ENCODE measurements at regions not wholly inside any gene's neighbourhood (a gene's known extent, or its start where the extent isn't known, plus 50 kb on each side); places are given as distances from the start of the nearest gene placed in this dataset.

DNA sequence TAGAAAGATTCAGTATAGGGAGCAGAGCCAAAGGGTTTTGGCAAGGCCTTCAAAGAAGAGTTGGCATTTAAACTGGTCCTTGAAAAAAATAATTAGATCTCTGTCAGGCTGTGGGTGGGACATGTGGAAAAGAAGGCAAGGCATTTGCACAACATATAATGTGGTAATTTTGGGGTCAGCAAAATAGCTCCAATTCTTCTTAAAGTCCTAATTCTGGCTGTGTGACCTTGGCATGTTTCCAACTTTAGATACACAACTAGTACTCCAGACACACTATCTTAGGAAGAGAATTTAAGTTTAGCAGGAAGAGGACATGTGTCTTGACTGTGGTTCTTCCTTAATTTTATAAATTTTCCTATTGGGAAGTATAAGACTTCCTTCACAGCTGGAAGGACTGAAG is 206.3 kb downstream of the PCDH17 start (continued):
- TF ChIP-seq, protein P1, sequence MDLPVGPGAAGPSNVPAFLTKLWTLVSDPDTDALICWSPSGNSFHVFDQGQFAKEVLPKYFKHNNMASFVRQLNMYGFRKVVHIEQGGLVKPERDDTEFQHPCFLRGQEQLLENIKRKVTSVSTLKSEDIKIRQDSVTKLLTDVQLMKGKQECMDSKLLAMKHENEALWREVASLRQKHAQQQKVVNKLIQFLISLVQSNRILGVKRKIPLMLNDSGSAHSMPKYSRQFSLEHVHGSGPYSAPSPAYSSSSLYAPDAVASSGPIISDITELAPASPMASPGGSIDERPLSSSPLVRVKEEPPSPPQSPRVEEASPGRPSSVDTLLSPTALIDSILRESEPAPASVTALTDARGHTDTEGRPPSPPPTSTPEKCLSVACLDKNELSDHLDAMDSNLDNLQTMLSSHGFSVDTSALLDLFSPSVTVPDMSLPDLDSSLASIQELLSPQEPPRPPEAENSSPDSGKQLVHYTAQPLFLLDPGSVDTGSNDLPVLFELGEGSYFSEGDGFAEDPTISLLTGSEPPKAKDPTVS (IDR thresholded peaks at IDR 0.05; ENCODE audit: low read depth, low read length): no peak
- TF ChIP-seq RB1 (IDR thresholded peaks at IDR 0.05; ENCODE audit: borderline replicate concordance): no peak
- no peak for TF ChIP-seq EZH2 (IDR thresholded peaks at IDR 0.05; ENCODE audit: borderline replicate concordance, control insufficient read depth, low read depth, low read length)
- no peak for TF ChIP-seq POLR2A (IDR thresholded peaks at IDR 0.05; ENCODE audit: low read depth, low read length)
- TF ChIP-seq TCF3 (IDR thresholded peaks at IDR 0.05; ENCODE audit: borderline replicate concordance, insufficient read depth, low read depth, low read length): no peak

DNA sequence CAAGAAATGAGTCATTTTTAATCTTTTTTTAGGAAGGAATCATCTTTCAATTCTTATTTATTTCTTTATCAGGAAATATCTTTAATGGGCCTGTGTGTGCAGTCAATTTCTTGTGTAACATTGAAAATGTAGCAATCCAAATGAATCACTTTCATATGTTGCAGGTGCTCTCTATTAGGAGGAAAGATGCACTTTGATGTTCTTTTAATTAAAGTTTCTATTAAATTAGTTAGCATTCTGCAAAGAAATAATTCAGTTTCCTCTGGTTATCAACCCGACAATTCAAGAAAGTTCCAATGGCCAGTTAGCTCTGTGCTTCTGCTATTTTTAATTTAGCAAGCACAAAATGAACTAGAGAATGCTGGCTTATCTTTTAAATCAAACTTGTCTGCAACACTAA is 212.0 kb downstream of the PCDH17 start:
- TF ChIP-seq ZSCAN29 (IDR thresholded peaks at IDR 0.05): no peak
- TF ChIP-seq, protein P2, sequence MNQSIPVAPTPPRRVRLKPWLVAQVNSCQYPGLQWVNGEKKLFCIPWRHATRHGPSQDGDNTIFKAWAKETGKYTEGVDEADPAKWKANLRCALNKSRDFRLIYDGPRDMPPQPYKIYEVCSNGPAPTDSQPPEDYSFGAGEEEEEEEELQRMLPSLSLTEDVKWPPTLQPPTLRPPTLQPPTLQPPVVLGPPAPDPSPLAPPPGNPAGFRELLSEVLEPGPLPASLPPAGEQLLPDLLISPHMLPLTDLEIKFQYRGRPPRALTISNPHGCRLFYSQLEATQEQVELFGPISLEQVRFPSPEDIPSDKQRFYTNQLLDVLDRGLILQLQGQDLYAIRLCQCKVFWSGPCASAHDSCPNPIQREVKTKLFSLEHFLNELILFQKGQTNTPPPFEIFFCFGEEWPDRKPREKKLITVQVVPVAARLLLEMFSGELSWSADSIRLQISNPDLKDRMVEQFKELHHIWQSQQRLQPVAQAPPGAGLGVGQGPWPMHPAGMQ (IDR thresholded peaks at IDR 0.05; ENCODE audit: borderline replicate concordance): no peak
- TF ChIP-seq, protein P3, sequence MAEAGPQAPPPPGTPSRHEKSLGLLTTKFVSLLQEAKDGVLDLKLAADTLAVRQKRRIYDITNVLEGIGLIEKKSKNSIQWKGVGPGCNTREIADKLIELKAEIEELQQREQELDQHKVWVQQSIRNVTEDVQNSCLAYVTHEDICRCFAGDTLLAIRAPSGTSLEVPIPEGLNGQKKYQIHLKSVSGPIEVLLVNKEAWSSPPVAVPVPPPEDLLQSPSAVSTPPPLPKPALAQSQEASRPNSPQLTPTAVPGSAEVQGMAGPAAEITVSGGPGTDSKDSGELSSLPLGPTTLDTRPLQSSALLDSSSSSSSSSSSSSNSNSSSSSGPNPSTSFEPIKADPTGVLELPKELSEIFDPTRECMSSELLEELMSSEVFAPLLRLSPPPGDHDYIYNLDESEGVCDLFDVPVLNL (IDR thresholded peaks at IDR 0.05; ENCODE audit: low read depth, low read length): no peak
- no peak for TF ChIP-seq SIN3A (IDR thresholded peaks at IDR 0.05; ENCODE audit: low read depth, low read length)
- no peak for TF ChIP-seq IRF4 (IDR thresholded peaks at IDR 0.05; ENCODE audit: low read depth, low read length)
- no peak for TF ChIP-seq ESRRA (IDR thresholded peaks at IDR 0.05; ENCODE audit: low read length)
- no peak for TF ChIP-seq BMI1 (IDR thresholded peaks at IDR 0.05; ENCODE audit: borderline replicate concordance)
- TF ChIP-seq FOXM1 (IDR thresholded peaks at IDR 0.05; ENCODE audit: low read depth, low read length): no peak
- TF ChIP-seq MTA3 (IDR thresholded peaks at IDR 0.05; ENCODE audit: borderline replicate concordance, low read length): no peak
- H3K27me3 ChIP-seq (replicated peaks in 1 of 2; ENCODE audit: control insufficient read depth in 2 of 2, insufficient read depth in 2 of 2, low read length in 1 of 2): no peaks in the 10 kb centered on the region
- no peaks in the 10 kb centered on the region; the same call in 2 of the 3 replicates for H3K9me3 ChIP-seq (replicated peaks; ENCODE audit: control insufficient read depth, insufficient read depth, low read length)
- no peaks in the 10 kb centered on the region for H3K79me2 ChIP-seq (ENCODE audit: control insufficient read depth, insufficient read depth, low read length)
- H2AFZ ChIP-seq (ENCODE audit: control insufficient read depth, low read depth, low read length): no peak overlapping the region
- BruUV-seq (replicated peaks): no TSS peak
- no peak overlapping the region for H3K4me2 ChIP-seq (ENCODE audit: control insufficient read depth, insufficient read depth)
- no peaks in the 10 kb centered on the region for H4K20me1 ChIP-seq (ENCODE audit: control insufficient read depth, insufficient read depth)
- ChIA-PET CTCF (no interaction called here), SMC1A (ENCODE audit: uncharacterized antibody, unreplicated experiment) (no interaction called here), POLR2A (no interaction called here), RAD21 (ENCODE audit: unreplicated experiment) (no interaction called here)
- no peak overlapping the region for H3K9ac ChIP-seq (ENCODE audit: control insufficient read depth, insufficient read depth, low read length)
- H3K36me3 ChIP-seq (ENCODE audit: control insufficient read depth in 2 of 2, insufficient read depth in 2 of 2, low read length in 1 of 2): no peaks in the 10 kb centered on the region
- ATAC-seq (no peak), FAIRE-seq (no peak), DNase-seq (ENCODE audit: low read depth, low spot score) (no peak)
- H3K4me1 ChIP-seq (ENCODE audit: control insufficient read depth, insufficient read depth, low read length): no peaks in the 10 kb centered on the region
- in situ Hi-C loops (cut with MboI): no loop called here
- H3K27ac ChIP-seq (ENCODE audit: control insufficient read depth, insufficient read depth): no peak overlapping the region
- no peak overlapping the region for H3K4me3 ChIP-seq
- intact Hi-C loops (cut with micrococcal nuclease; ENCODE audit: unreplicated experiment): no loop called here
- 0% methylated on average over 1 of the region's 1 CpG for WGBS (ENCODE audit: insufficient coverage, insufficient replicate concordance, low lambda C conversion rate, missing lambda C conversion rate)
